Skeletal muscle tissue (tissue), 3 donors: ENCODE measurements at regions not wholly inside any gene's neighbourhood (a gene's known extent, or its start where the extent isn't known, plus 50 kb on each side); places are given as distances from the start of the nearest gene placed in this dataset.
"Not testable (repeated sequence)": the region's sequence is repeated elsewhere in the genome, so short reads cannot be mapped to it uniquely, and the experiment has no call there.

Experiments
- H3K27ac ChIP-seq: one replicate; pipeline ENCODE4 v1.7.0; 2013; ENCODE audit warnings: mild to moderate bottlenecking, low read depth, low read length, inconsistent platforms
- H3K27me3 ChIP-seq, 3 donors: one replicate each; pipeline ENCODE4 v1.7.0; 2013; ENCODE audit warnings: low read length in 3 of 3; ENCODE audit not compliant: control insufficient read depth in 3 of 3, insufficient read depth in 3 of 3
- H3K36me3 ChIP-seq, 3 donors: one replicate each; pipeline ENCODE4 v1.7.0; 2013; ENCODE audit warnings: low read length in 3 of 3; ENCODE audit not compliant: control insufficient read depth in 3 of 3, insufficient read depth in 3 of 3
- H3K4me1 ChIP-seq, 3 donors: one replicate each; pipeline ENCODE4 v1.7.0; 2013; ENCODE audit warnings: low read length in 3 of 3, mild to moderate bottlenecking in 3 of 3; ENCODE audit not compliant: control insufficient read depth in 3 of 3, insufficient read depth in 3 of 3
- H3K4me3 ChIP-seq, 3 donors: one replicate each; pipeline ENCODE4 v1.7.0; 2013; ENCODE audit warnings: low read length in 3 of 3
- H3K9ac ChIP-seq, 3 donors: one replicate each; pipeline ENCODE4 v1.7.0; 2013; ENCODE audit warnings: low read length in 3 of 3, mild to moderate bottlenecking in 3 of 3, moderate library complexity in 2 of 3, low read depth in 1 of 3
- H3K9me3 ChIP-seq, 3 donors: one replicate each; pipeline ENCODE4 v1.7.0; 2013; ENCODE audit warnings: low read length in 3 of 3; ENCODE audit not compliant: control insufficient read depth in 3 of 3
- donor health status: Osteomylitis.

- Histone ChIP-seq H3K4me3 (no peak overlapping the region), H3K36me3 (no peaks in the 10 kb centered on the region), H3K9ac (no peak overlapping the region), H3K27ac (no peak overlapping the region), H3K9me3 (no peaks in the 10 kb centered on the region), H3K4me1 (no peaks in the 10 kb centered on the region), H3K27me3 (no peaks in the 10 kb centered on the region)
Measured at GRCh38 chr1:157364612-157365011, 187.7 kb downstream of the FCRL5 start.

GRCh38 chr1:157363660-157364140 lies 188.6 kb downstream of the FCRL5 start:
- H3K9ac ChIP-seq, result no peak overlapping the region
- H3K27ac ChIP-seq, result no peak overlapping the region
- no peaks in the 10 kb centered on the region for H3K27me3 ChIP-seq
- H3K9me3 ChIP-seq, result no peaks in the 10 kb centered on the region
- no peak overlapping the region for H3K4me3 ChIP-seq
- H3K4me1 ChIP-seq, result no peaks in the 10 kb centered on the region
- no peaks in the 10 kb centered on the region for H3K36me3 ChIP-seq

DNA sequence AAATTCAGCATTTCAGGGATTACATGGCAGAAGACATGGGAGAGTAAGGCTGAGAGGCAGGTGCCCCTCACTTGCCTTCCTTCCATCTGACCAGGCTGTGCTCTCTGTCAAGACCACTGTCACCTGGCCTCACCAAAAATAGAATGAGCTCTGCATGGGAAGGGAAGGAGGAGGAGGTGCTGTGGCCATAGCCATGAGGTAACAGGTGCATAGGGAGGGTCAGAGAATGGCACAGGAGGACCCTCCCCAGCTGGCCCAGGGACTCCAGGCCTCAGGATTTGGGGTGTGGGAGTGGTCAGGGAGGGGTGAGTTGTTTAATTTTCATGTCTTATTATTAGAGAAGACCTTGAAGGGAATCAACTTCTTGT lies 192.3 kb downstream of the FCRL5 start:
- H3K9ac ChIP-seq, result no peak overlapping the region
- no peaks in the 10 kb centered on the region for H3K36me3 ChIP-seq
- no peaks in the 10 kb centered on the region for H3K4me1 ChIP-seq
- no peaks in the 10 kb centered on the region for H3K9me3 ChIP-seq
- H3K27me3 ChIP-seq, result no peaks in the 10 kb centered on the region
- no peak overlapping the region for H3K4me3 ChIP-seq
- H3K27ac ChIP-seq, result no peak overlapping the region

DNA sequence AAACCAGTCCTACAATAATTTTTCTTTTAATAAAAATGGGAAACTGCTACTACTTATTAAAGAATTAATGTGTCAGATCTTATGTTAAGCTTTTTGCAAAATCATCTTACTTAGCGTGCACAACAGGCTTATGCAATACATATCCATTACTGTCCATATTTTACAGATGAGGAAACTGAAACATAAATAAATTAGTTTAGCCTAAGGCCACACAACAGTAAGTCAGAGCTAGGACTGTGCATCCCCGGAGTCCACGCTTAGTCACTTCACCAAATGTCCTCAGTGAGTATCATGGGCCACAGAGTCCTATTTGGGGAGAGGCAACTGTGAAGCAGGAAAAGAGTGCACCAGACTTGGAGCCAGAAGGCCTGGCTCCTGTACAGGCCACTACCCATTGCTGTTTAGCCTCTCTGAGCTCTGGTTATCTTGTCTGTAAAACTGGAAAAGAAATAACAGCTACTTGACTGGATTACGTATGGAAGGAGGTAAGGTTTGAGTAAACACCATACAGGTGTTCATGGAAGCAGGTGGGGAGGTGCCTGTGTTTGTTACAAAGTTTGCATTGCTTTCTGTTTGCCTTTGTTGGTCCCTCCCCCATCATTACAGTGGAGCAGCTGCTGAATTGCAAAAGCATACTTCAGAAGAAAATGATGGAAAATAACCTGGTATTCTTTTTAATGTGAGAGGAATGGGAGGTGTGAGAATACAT lies 192.8 kb downstream of the FCRL5 start:
- Histone ChIP-seq H3K4me3 (no peak overlapping the region), H3K4me1 (no peaks in the 10 kb centered on the region), H3K9ac (no peak overlapping the region)

DNA sequence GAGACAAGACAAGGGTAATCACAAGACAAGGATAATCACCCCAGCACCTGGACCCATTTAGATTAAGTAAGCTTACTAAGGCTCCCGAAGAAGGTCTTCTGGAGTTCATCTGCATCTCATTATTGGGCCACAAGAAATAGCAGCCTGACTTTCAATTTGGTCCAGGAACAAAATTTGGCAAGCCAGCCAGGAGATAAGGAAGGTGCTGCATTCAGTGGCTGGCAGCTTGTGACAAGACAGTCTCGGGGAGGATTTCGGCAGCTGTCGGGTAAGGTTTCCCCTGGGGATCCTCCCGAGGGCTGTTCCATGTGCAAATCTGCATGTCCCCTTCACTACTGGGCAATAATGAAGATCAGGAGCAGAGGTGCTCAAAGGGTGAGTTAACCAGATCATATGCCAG lies 195.2 kb downstream of the FCRL5 start:
- H3K27me3 ChIP-seq, result no peaks in the 10 kb centered on the region
- no peaks in the 10 kb centered on the region for H3K36me3 ChIP-seq
- no peak overlapping the region for H3K27ac ChIP-seq
- no peaks in the 10 kb centered on the region for H3K4me1 ChIP-seq
- H3K9me3 ChIP-seq, result no peaks in the 10 kb centered on the region
- no peak overlapping the region for H3K4me3 ChIP-seq
- no peak overlapping the region for H3K9ac ChIP-seq

More for the DNA sequence above, 192.8 kb downstream of the FCRL5 start:
- H3K27ac ChIP-seq, result no peak overlapping the region
- no peaks in the 10 kb centered on the region for H3K27me3 ChIP-seq
- H3K9me3 ChIP-seq, result no peaks in the 10 kb centered on the region
- no peaks in the 10 kb centered on the region for H3K36me3 ChIP-seq

DNA sequence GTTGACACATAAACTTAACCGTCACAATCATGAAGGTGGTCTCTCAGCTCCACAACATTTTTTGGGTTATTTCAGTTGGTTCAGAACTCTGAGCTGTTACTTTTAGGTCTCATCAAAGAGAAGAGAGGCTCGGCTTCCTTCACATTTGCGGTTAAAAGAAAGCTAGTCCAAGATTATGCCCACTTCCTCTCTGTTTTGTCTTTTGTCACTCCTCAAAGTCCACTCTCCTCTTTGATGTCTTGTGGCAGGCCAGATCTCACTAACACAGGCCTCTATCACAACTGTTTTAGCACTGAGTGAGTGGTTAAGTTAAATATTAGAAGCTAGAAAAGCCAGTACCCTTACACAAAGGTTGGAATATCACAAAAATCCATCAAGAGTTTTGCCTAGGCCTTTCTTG lies 195.7 kb downstream of the FCRL5 start:
- H3K4me3 ChIP-seq, result no peak overlapping the region
- H3K4me1 ChIP-seq, result no peaks in the 10 kb centered on the region
- no peaks in the 10 kb centered on the region for H3K9me3 ChIP-seq
- no peaks in the 10 kb centered on the region for H3K27me3 ChIP-seq
- H3K27ac ChIP-seq, result no peak overlapping the region
- no peaks in the 10 kb centered on the region for H3K36me3 ChIP-seq
- no peak overlapping the region for H3K9ac ChIP-seq

DNA sequence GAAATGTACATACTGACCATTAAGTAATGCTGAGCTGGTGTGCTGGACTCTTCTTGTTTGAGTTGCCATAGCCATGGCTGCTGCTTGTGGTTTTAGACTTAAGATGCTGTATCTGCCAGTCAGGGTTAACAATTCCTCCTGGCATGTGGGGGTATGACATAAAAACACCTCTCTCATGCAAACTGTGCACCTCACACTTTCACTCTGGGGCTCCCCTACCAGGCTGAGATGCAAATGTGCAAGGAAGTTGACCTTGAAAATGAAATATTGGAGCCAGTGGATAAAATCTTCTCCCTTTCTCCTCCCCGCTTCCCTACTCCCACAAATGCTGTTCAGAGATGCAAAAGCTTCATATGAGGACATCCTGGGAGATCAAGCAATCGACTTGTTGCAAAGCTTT lies 198.8 kb downstream of the FCRL5 start:
- Histone ChIP-seq H3K36me3 (no peaks in the 10 kb centered on the region), H3K9me3 (no peaks in the 10 kb centered on the region), H3K4me3 (no peak overlapping the region), H3K4me1 (no peaks in the 10 kb centered on the region), H3K27me3 (no peaks in the 10 kb centered on the region), H3K9ac (no peak overlapping the region), H3K27ac (no peak overlapping the region)

DNA sequence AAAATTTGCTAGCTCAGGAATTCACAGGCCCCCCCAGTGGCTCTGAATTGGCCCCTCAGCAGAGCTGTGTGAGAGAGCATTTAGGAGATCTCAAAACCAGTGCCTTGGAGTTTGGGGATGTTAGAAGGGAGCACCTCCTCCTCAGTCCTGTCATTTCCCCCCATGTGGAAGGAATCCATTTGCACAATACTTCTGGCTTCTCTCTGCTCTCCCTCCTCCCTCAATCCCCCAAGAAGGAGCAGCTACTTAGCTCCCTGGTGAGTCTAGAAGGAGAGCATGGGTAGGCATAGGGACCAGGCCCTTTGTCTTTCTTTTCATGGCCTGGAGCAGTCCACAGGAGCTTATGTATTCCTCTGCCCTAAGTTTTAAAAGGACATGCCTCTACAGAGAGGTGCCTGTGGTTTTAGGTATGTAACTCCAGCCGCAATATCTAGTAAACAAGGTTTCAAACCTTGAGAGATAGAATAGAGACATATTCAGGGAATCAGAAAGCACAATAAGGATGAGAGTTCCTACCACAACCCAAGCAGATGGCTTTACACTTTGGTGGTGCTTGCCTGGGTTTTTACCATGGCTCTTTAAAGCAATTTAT lies 199.4 kb downstream of the FCRL5 start:
- Histone ChIP-seq H3K9ac (no peak overlapping the region), H3K9me3 (no peaks in the 10 kb centered on the region), H3K4me1 (no peaks in the 10 kb centered on the region), H3K4me3 (no peak overlapping the region), H3K27me3 (peaks cover 0 to 2% (median 0%) of the 10 kb centered on the region in 3 donors), H3K27ac (no peak overlapping the region), H3K36me3 (no peaks in the 10 kb centered on the region)

- no peak overlapping the region for H3K4me3 ChIP-seq
- H3K27me3 ChIP-seq, result peaks cover 0 to 6% (median 0%) of the 10 kb centered on the region in 3 donors
- no peak overlapping the region for H3K9ac ChIP-seq
- no peaks in the 10 kb centered on the region for H3K9me3 ChIP-seq
- no peaks in the 10 kb centered on the region for H3K36me3 ChIP-seq
- H3K4me1 ChIP-seq, result no peaks in the 10 kb centered on the region
- no peak overlapping the region for H3K27ac ChIP-seq
Measured at GRCh38 chr1:157352216-157352615, 200.1 kb downstream of the FCRL5 start.

DNA sequence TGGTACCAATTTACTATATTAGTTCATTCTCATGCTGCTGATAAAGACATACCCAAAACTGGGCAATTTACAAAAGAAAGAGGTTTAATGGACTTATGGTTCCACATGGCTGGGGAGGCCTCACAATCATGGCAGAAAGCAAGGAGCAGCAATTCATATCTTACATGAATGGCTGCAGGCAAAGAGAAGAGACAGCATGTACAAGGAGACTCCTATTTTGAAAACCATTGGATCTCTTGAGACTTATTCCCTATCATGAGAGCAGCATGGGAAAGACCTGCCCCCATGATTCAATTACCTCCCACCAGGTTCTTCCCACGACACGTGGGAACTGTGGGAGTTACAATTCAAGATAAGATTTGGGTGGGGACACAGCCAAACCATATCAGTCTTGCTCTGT lies 200.5 kb downstream of the FCRL5 start:
- H3K4me1 ChIP-seq, H3K27ac ChIP-seq, H3K27me3 ChIP-seq, H3K9ac ChIP-seq, H3K4me3 ChIP-seq, H3K36me3 ChIP-seq, H3K9me3 ChIP-seq: not testable (repeated sequence)
